ENCODE measurements at regions not wholly inside any gene's neighbourhood (a gene's known extent, or its start where the extent isn't known, plus 50 kb on each side); places are given as distances from the start of the nearest gene placed in this dataset.

GRCh38 chr6:99091985-99092384 lies 144.2 kb upstream of the FBXL4 start:
- no peak overlapping the region for H3K4me3 ChIP-seq (ENCODE audit: low read length)
- no peak for DNase-seq (ENCODE audit: low read depth)
- no peak for TF ChIP-seq CTCF (IDR thresholded peaks at IDR 0.05; ENCODE audit: insufficient read depth, low read depth, low read length, missing control alignments)

- TF ChIP-seq CTCF (IDR thresholded peaks at IDR 0.05; ENCODE audit: insufficient read depth, low read depth, low read length, missing control alignments): no peak
- H3K4me3 ChIP-seq (ENCODE audit: low read length): no peak overlapping the region
- no peak for DNase-seq (ENCODE audit: low read depth)
These were observed 132.4 kb upstream of the FBXL4 start for GRCh38 chr6:99080191-99080590.

DNA sequence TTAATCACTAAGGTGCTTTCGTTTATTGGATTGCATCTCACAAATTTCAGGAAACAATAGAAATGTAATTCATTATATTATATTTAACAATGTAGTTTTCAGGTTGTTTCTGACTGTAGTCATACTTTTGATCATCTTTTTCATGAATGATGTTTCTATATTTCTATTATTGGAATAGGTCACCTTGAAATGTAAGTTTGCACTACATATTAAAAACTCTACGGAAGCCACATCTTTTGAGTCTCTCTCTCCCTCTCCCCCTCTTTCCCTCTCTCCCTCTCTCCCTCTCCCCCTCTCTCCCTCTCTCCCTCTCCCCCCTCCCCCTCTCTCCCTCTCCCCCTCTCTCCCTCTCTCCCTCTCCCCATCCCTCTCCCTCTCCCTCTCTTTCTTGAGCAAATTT lies 131.3 kb upstream of the FBXL4 start:
- DNase-seq (ENCODE audit: low read depth): no peak
- no peak overlapping the region for H3K4me3 ChIP-seq (ENCODE audit: low read length)
- TF ChIP-seq CTCF (IDR thresholded peaks at IDR 0.05; ENCODE audit: insufficient read depth, low read depth, low read length, missing control alignments): no peak

GRCh38 chr6:99073223-99073622 lies 125.5 kb upstream of the FBXL4 start:
- H3K4me3 ChIP-seq (ENCODE audit: low read length): no peak overlapping the region
- no peak for TF ChIP-seq CTCF (IDR thresholded peaks at IDR 0.05; ENCODE audit: insufficient read depth, low read depth, low read length, missing control alignments)
- DNase-seq (ENCODE audit: low read depth): no peak

DNA sequence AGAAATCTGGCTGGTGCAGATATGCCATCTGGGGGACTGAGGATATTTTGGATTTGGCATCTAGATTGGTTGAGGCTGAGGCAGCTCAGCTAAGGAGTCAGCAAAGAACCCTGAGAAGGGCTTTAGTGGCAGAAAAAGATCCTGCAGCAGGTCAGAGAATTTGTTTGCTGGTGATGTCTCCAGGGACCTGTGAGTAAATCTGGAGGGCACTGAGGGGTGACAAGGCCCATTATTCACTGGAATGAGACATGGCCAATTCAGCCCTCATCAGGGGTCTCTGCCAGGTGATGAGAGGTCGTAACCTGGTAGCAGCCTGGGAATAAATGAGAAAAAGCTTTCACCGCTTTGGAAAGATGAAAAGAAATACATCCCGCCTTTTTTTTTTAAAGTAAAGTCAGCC lies 118.3 kb upstream of the FBXL4 start:
- no peak overlapping the region for H3K4me3 ChIP-seq (ENCODE audit: low read length)
- no peak for DNase-seq (ENCODE audit: low read depth)
- no peak for TF ChIP-seq CTCF (IDR thresholded peaks at IDR 0.05; ENCODE audit: insufficient read depth, low read depth, low read length, missing control alignments)

DNA sequence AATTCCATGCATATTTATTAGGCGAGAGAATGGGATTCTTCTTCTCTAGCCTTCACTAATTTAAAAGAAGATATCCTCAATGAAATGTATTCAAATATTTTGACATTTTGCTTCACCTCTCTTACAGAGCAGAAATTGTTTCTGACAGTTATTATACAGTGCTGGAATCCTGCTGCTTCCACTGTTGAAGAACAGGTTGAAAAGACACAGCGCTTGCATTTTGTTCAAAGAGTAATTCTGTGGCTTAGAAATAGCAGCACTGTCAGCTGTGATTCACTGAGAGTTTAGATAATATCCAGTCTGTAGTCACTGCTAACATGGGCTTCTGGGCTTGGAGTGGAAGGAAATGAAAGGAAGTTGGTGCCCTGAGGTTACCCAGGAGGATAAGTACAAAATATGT lies 117.1 kb upstream of the FBXL4 start:
- DNase-seq (ENCODE audit: low read depth): no peak
- no peak overlapping the region for H3K4me3 ChIP-seq (ENCODE audit: low read length)
- no peak for TF ChIP-seq CTCF (IDR thresholded peaks at IDR 0.05; ENCODE audit: insufficient read depth, low read depth, low read length, missing control alignments)

GRCh38 chr6:99036672-99037071 lies 88.9 kb upstream of the FBXL4 start:
- DNase-seq (ENCODE audit: low read depth): no peak
- no peak for TF ChIP-seq CTCF (IDR thresholded peaks at IDR 0.05; ENCODE audit: insufficient read depth, low read depth, low read length, missing control alignments)
- H3K4me3 ChIP-seq (ENCODE audit: low read length): no peak overlapping the region
